K562 (cell line): ENCODE measurements at regions not wholly inside any gene's neighbourhood (a gene's known extent, or its start where the extent isn't known, plus 50 kb on each side); places are given as distances from the start of the nearest gene placed in this dataset.

ENCODE experiments used
- ARID2 ChIP-seq: fragments of 450-650 bp; IDR thresholded peaks from 2 replicates; pipeline ENCODE4 v1.6.1; 2017; ENCODE audit warnings: antibody characterized with exemption, mild to moderate bottlenecking
- JUN ChIP-seq, 2 experiments: sonication (generic) in 1 of 2; formaldehyde crosslinking in 1 of 2; IDR thresholded peaks; 2 replicates each; pipeline versions ENCODE4 v1.6.1 to v1.8.0; 2012 to 2022; ENCODE audit warnings: borderline replicate concordance in 2 of 2, mild to moderate bottlenecking in 2 of 2, improper control_type of control experiment in 1 of 2, low read depth in 1 of 2, low read length in 1 of 2, missing genetic modification reagents in 1 of 2
- TF ChIP-seq, protein P1 (sequence below), 2 experiments: IDR thresholded peaks; 2 replicates each; pipeline ENCODE4 v1.6.1; 2011; ENCODE audit warnings: borderline replicate concordance in 1 of 2, control low read depth in 1 of 2, low read depth in 1 of 2, low read length in 1 of 2, mild to moderate bottlenecking in 1 of 2, mixed read lengths in 1 of 2, moderate library complexity in 1 of 2; ENCODE audit not compliant: insufficient read depth in 1 of 2, insufficient read length in 1 of 2, poor library complexity in 1 of 2, severe bottlenecking in 1 of 2; ENCODE audit errors: extremely low read depth in 1 of 2
- TF ChIP-seq, protein P2 (sequence below), 3 experiments: IDR thresholded peaks in 2 of 3; conservative IDR thresholded peaks in 1 of 3; 2 replicates each; pipeline ENCODE4 v1.5.1; 2011 to 2012; ENCODE audit warnings: low read length in 3 of 3, mild to moderate bottlenecking in 3 of 3, control low read depth in 2 of 3, improper control_type of control experiment in 1 of 3, inconsistent platforms in 1 of 3, low read depth in 1 of 3, mixed read lengths in 1 of 3, moderate library complexity in 1 of 3; ENCODE audit not compliant: insufficient read depth in 2 of 3

DNA sequence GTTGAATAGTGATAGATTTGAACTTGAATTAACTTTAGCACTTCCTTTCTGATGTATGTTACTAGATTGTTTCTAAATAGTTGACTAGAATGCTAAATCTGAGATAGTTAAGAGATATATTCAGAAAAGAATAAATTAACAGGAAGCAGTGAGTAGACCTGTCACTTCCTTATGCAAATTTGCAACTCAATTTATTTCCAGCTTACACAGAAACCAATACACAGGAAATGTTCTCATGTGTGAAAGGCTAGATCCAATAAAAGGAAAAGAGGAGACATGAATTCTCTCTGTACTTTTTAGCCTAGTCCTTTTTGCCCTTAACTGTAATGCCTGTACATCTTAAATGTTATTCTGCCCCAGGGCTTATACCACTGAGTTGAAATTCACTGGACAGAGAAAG is 522.3 kb downstream of the COL11A1 start:
- TF ChIP-seq, protein P1, sequence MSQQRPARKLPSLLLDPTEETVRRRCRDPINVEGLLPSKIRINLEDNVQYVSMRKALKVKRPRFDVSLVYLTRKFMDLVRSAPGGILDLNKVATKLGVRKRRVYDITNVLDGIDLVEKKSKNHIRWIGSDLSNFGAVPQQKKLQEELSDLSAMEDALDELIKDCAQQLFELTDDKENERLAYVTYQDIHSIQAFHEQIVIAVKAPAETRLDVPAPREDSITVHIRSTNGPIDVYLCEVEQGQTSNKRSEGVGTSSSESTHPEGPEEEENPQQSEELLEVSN (IDR thresholded peaks at IDR 0.05; ENCODE audit: borderline replicate concordance in 1 of 2, extremely low read depth in 1 of 2, insufficient read depth in 1 of 2, insufficient read length in 1 of 2, low read depth in 1 of 2, low read length in 1 of 2, poor library complexity in 1 of 2, severe bottlenecking in 1 of 2): no peak
- TF ChIP-seq, protein P2, sequence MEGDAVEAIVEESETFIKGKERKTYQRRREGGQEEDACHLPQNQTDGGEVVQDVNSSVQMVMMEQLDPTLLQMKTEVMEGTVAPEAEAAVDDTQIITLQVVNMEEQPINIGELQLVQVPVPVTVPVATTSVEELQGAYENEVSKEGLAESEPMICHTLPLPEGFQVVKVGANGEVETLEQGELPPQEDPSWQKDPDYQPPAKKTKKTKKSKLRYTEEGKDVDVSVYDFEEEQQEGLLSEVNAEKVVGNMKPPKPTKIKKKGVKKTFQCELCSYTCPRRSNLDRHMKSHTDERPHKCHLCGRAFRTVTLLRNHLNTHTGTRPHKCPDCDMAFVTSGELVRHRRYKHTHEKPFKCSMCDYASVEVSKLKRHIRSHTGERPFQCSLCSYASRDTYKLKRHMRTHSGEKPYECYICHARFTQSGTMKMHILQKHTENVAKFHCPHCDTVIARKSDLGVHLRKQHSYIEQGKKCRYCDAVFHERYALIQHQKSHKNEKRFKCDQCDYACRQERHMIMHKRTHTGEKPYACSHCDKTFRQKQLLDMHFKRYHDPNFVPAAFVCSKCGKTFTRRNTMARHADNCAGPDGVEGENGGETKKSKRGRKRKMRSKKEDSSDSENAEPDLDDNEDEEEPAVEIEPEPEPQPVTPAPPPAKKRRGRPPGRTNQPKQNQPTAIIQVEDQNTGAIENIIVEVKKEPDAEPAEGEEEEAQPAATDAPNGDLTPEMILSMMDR (IDR thresholded peaks at IDR 0.05 in 2 of 3, conservative IDR thresholded peaks at IDR 0.05 in 1 of 3; ENCODE audit: insufficient read depth in 2 of 3, low read depth in 1 of 3, low read length in 3 of 3): no peak
- TF ChIP-seq JUN (IDR thresholded peaks at IDR 0.05; ENCODE audit: borderline replicate concordance, low read depth, low read length) (no peak), JUN (CRISPR knock-in tag; IDR thresholded peaks at IDR 0.05; ENCODE audit: borderline replicate concordance) (no peak), ARID2 (no peak)
